SK-N-SH treated with all-trans-retinoic acid at 6 μM for 48 hours (cell line): ENCODE measurements at regions not wholly inside any gene's neighbourhood (a gene's known extent, or its start where the extent isn't known, plus 50 kb on each side); places are given as distances from the start of the nearest gene placed in this dataset.

ENCODE experiments used
- ATAC-seq: fragments of 200-7000 bp; cut with Tn5 transposase; 3 replicates; pipeline ENCODE4 v1.9.1; 2020; ENCODE audit warnings: mild to moderate bottlenecking, moderate library complexity
- ARNTL ChIP-seq: fragments of 450-650 bp; formaldehyde crosslinking; IDR thresholded peaks from 2 replicates; pipeline ENCODE4 v1.5.0; 2020; ENCODE audit warnings: low read depth, mild to moderate bottlenecking, moderate library complexity, borderline replicate concordance
- CREB5 ChIP-seq: fragments of 250-450 bp; sonication (Bioruptor Pico); IDR thresholded peaks from 2 replicates; pipeline ENCODE4 v1.5.1; 2020; ENCODE audit warnings: low read depth, mild to moderate bottlenecking, moderate library complexity
- CSDC2 ChIP-seq: fragments of 250-450 bp; sonication (Bioruptor Pico); IDR thresholded peaks from 2 replicates; pipeline ENCODE4 v1.5.0; 2020; ENCODE audit warnings: mild to moderate bottlenecking, moderate library complexity
- CSRNP3 ChIP-seq: fragments of 250-450 bp; sonication (Bioruptor Pico); IDR thresholded peaks from 2 replicates; pipeline ENCODE4 v1.5.1; 2021; ENCODE audit warnings: mild to moderate bottlenecking, moderate library complexity
- ESRRG ChIP-seq: fragments of 250-450 bp; sonication (Bioruptor Pico); IDR thresholded peaks from 2 replicates; pipeline ENCODE4 v1.6.1; 2021; ENCODE audit warnings: mild to moderate bottlenecking
- GLIS3 ChIP-seq: fragments of 250-450 bp; sonication (Bioruptor Pico); IDR thresholded peaks from 2 replicates; pipeline ENCODE4 v1.5.0; 2020; ENCODE audit warnings: mild to moderate bottlenecking, moderate library complexity
- ISL1 ChIP-seq: fragments of 250-450 bp; sonication (Bioruptor Pico); IDR thresholded peaks from 2 replicates; pipeline ENCODE4 v2.1.2; 2022; ENCODE audit warnings: mild to moderate bottlenecking, moderate library complexity
- OSR1 ChIP-seq: fragments of 250-450 bp; sonication (Bioruptor Pico); IDR thresholded peaks from 2 replicates; pipeline ENCODE4 v1.8.0; 2022; ENCODE audit warnings: moderate library complexity, mild to moderate bottlenecking, inconsistent platforms
- PATZ1 ChIP-seq: fragments of 250-450 bp; sonication (Bioruptor Pico); IDR thresholded peaks from 2 replicates; pipeline ENCODE4 v1.8.0; 2020; ENCODE audit warnings: mild to moderate bottlenecking, moderate library complexity, borderline replicate concordance
- POU6F1 ChIP-seq: fragments of 250-450 bp; sonication (Bioruptor Pico); IDR thresholded peaks from 2 replicates; pipeline ENCODE4 v1.8.0; 2021; ENCODE audit warnings: low read depth, mild to moderate bottlenecking, moderate library complexity, borderline replicate concordance
- RARB ChIP-seq: fragments of 250-450 bp; sonication (Bioruptor Pico); IDR thresholded peaks from 2 replicates; pipeline ENCODE4 v1.8.0; 2021; ENCODE audit warnings: mild to moderate bottlenecking, moderate library complexity
- SNAI2 ChIP-seq: fragments of 250-450 bp; sonication (Bioruptor Pico); IDR thresholded peaks from 2 replicates; pipeline ENCODE4 v1.5.0; 2020; ENCODE audit warnings: mild to moderate bottlenecking, moderate library complexity
- TCF4 ChIP-seq: fragments of 250-450 bp; sonication (Bioruptor Pico); IDR thresholded peaks from 2 replicates; pipeline ENCODE4 v1.8.0; 2021; ENCODE audit warnings: mild to moderate bottlenecking, moderate library complexity, borderline replicate concordance
- TOX ChIP-seq: fragments of 250-450 bp; sonication (Bioruptor Pico); IDR thresholded peaks from 2 replicates; pipeline ENCODE4 v1.8.0; 2021; ENCODE audit warnings: mild to moderate bottlenecking, moderate library complexity, borderline replicate concordance
- TSHZ2 ChIP-seq: fragments of 250-450 bp; sonication (Bioruptor Pico); IDR thresholded peaks from 2 replicates; pipeline ENCODE4 v1.5.0; 2020; ENCODE audit warnings: mild to moderate bottlenecking, moderate library complexity
- ZFP3 ChIP-seq: fragments of 250-450 bp; sonication (Bioruptor Pico); IDR thresholded peaks from 2 replicates; pipeline ENCODE4 v1.5.0; 2020; ENCODE audit warnings: mild to moderate bottlenecking, moderate library complexity
- ZFP30 ChIP-seq: fragments of 450-650 bp; formaldehyde crosslinking; IDR thresholded peaks from 2 replicates; pipeline ENCODE4 v1.5.0; 2022; ENCODE audit warnings: mild to moderate bottlenecking, moderate library complexity
- ZNF565 ChIP-seq: fragments of 450-650 bp; formaldehyde crosslinking; conservative IDR thresholded peaks from 2 replicates; pipeline ENCODE4 v1.5.0; 2020; ENCODE audit warnings: low read depth, mild to moderate bottlenecking, moderate library complexity
- ZNF70 ChIP-seq: fragments of 450-650 bp; formaldehyde crosslinking; IDR thresholded peaks from 2 replicates; pipeline ENCODE4 v1.5.0; 2020; ENCODE audit warnings: mild to moderate bottlenecking, moderate library complexity
- ZNF8 ChIP-seq: fragments of 450-650 bp; formaldehyde crosslinking; IDR thresholded peaks from 2 replicates; pipeline ENCODE4 v1.5.0; 2020; ENCODE audit warnings: mild to moderate bottlenecking, moderate library complexity

GRCh38 chr3:18090377-18090776, 334.8 kb downstream of the SATB1 start (continued):
- TF ChIP-seq ZNF8 (CRISPR knock-in tag) = no peak
- no peak for TF ChIP-seq OSR1
- no peak for TF ChIP-seq RARB

- no peak for TF ChIP-seq ZNF8 (CRISPR knock-in tag)
- TF ChIP-seq ARNTL = no peak
- no peak for TF ChIP-seq CSDC2 (CRISPR knock-in tag)
- TF ChIP-seq CSRNP3 = no peak
- no peak for TF ChIP-seq ESRRG
- no peak for TF ChIP-seq GLIS3 (CRISPR knock-in tag)
- TF ChIP-seq RARB = no peak
- no peak for TF ChIP-seq PATZ1 (CRISPR knock-in tag)
- TF ChIP-seq CREB5 (CRISPR knock-in tag) = no peak
- no peak for TF ChIP-seq ZFP3 (CRISPR knock-in tag)
- no peak for TF ChIP-seq ZNF70 (CRISPR knock-in tag)
- TF ChIP-seq TOX (CRISPR knock-in tag) = no peak
- no peak for TF ChIP-seq TSHZ2
- no peak for TF ChIP-seq TCF4 (CRISPR knock-in tag)
- TF ChIP-seq POU6F1 = no peak
- ATAC-seq = no peak
These were observed 337.2 kb downstream of the SATB1 start for GRCh38 chr3:18087988-18088387.

GRCh38 chr3:18086760-18087159, 338.4 kb downstream of the SATB1 start:
- ATAC-seq = no peak
- no peak for TF ChIP-seq CSDC2 (CRISPR knock-in tag)

GRCh38 chr3:18086078-18086477, 339.1 kb downstream of the SATB1 start:
- no peak for ATAC-seq
- TF ChIP-seq TSHZ2 (no peak), ZNF8 (CRISPR knock-in tag) (no peak), ZNF565 (no peak), ISL1 (CRISPR knock-in tag) (no peak), ARNTL (no peak), SNAI2 (CRISPR knock-in tag) (no peak), TCF4 (CRISPR knock-in tag) (no peak), ZFP3 (CRISPR knock-in tag) (no peak), CSRNP3 (no peak), ESRRG (no peak), GLIS3 (CRISPR knock-in tag) (no peak), PATZ1 (CRISPR knock-in tag) (no peak), ZFP30 (CRISPR knock-in tag) (no peak)
- TF ChIP-seq, all 23 proteins: peak for 0
